ENCODE measurements at regions not wholly inside any gene's neighbourhood (a gene's known extent, or its start where the extent isn't known, plus 50 kb on each side); places are given as distances from the start of the nearest gene placed in this dataset.
A peak's percentile ranks its signal among the peaks of the same experiment; 100 is the strongest.

- no TSS peak for BruUV-seq (replicated peaks)
- DNase-seq: no peak
- H3K4me3 ChIP-seq (ENCODE audit: low read depth, low read length): no peak overlapping the region
- no peak for TF ChIP-seq CTCF (IDR thresholded peaks at IDR 0.05; ENCODE audit: insufficient read depth in 1 of 2, low read depth in 1 of 2, low read length in 1 of 2, severe bottlenecking in 1 of 2, unreplicated experiment in 1 of 2)
- Mint-ChIP-seq H3K9me3 (ENCODE audit: unreplicated experiment) (no peaks in the 10 kb centered on the region), H3K36me3 (ENCODE audit: insufficient read depth, unreplicated experiment) (no peaks in the 10 kb centered on the region), H3K4me1 (ENCODE audit: low read depth, unreplicated experiment) (no peaks in the 10 kb centered on the region), H3K27me3 (ENCODE audit: insufficient read depth, unreplicated experiment) (no peaks in the 10 kb centered on the region), H3K27ac (ENCODE audit: unreplicated experiment) (peak overlapping the region; percentile 39), H3K4me3 (ENCODE audit: unreplicated experiment) (no peak overlapping the region)
- H3K4me1 ChIP-seq: no peaks in the 10 kb centered on the region
- H3K9me3 ChIP-seq: no peaks in the 10 kb centered on the region
- H3K36me3 ChIP-seq (ENCODE audit: control insufficient read depth, insufficient read depth, low read length): no peaks in the 10 kb centered on the region
- CTCF ChIA-PET: interaction anchor here (0.8 to 2.0 kb wide), 4 partner anchors 11 to 29 kb away, joined by 3 to 7 read pairs (median 5); no protein-coding TSS in a partner anchor
- intact Hi-C loops (cut with micrococcal nuclease; ENCODE audit: unreplicated experiment): no loop called here
- no peaks in the 10 kb centered on the region for H3K27me3 ChIP-seq (replicated peaks; ENCODE audit: control insufficient read depth, insufficient read depth, low read length)
- POLR2A ChIA-PET: no interaction called here
Measured at GRCh38 chr22:22799561-22799960, 88.1 kb upstream of the IGLL5 start.

DNA sequence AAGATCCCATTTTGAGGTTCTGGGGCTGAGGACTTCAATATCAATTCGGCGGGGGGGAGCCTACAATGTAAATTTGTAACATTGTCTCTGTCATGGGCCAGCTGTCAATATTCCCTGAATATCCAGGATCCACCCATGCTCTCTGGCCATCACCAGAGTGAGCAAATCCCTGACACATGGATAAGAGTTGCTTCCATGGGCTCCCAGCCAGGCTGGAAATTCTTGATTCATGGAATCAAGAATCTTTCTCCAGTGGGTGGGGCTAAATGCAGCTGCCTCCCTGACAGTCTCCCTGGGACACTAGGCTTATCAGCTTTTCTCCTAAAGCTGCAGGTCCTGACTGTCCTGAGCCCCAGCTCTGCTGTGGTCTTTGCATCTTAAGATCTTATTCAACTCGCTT is 86.9 kb upstream of the IGLL5 start:
- POLR2A ChIA-PET: no interaction called here
- no peak for TF ChIP-seq CTCF (IDR thresholded peaks at IDR 0.05; ENCODE audit: insufficient read depth in 1 of 2, low read depth in 1 of 2, low read length in 1 of 2, severe bottlenecking in 1 of 2, unreplicated experiment in 1 of 2)
- intact Hi-C loops (cut with micrococcal nuclease; ENCODE audit: unreplicated experiment): no loop called here
- Histone ChIP-seq H3K27me3 (replicated peaks; ENCODE audit: control insufficient read depth, insufficient read depth, low read length) (no peaks in the 10 kb centered on the region), H3K9me3 (no peaks in the 10 kb centered on the region), H3K4me1 (no peaks in the 10 kb centered on the region), H3K36me3 (ENCODE audit: control insufficient read depth, insufficient read depth, low read length) (no peaks in the 10 kb centered on the region), H3K4me3 (ENCODE audit: low read depth, low read length) (no peak overlapping the region)
- DNase-seq: no peak
- BruUV-seq (replicated peaks): no TSS peak
- Mint-ChIP-seq H3K4me1 (ENCODE audit: low read depth, unreplicated experiment) (no peaks in the 10 kb centered on the region), H3K9me3 (ENCODE audit: unreplicated experiment) (no peaks in the 10 kb centered on the region), H3K4me3 (ENCODE audit: unreplicated experiment) (no peak overlapping the region), H3K36me3 (ENCODE audit: insufficient read depth, unreplicated experiment) (no peaks in the 10 kb centered on the region), H3K27ac (ENCODE audit: unreplicated experiment) (no peak overlapping the region), H3K27me3 (ENCODE audit: insufficient read depth, unreplicated experiment) (no peaks in the 10 kb centered on the region)
- CTCF ChIA-PET: no interaction called here

DNA sequence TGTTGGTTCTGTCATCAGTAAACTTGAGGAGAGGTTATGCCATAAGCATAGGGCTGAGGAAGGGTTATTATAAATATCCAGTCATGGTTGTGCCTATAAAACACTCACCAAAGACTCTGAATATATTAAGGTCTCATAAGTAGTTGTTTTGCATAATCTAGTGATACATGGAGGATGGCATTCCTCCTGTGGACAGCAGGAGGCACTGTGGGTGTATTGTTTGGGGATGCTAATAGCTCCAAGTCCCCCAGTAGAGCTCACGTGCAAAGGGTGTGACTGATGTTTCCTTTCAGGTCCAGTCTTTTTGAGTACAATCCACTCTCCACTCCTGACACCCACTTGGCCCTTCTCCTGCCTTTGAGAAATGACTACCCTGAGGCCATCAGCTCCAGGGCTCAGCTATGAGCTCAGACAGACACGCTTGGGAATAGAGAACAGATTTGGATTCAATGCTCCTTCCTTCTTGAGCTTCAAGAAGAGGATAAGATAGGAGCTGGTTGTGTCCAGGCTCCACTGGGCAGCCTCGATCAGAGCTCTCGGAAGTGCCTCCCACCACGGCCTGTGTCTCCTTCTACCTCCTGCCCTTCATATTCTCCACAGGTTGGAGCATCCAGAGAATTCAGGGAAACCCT is 85.2 kb upstream of the IGLL5 start:
- DNase-seq: no peak
- Mint-ChIP-seq H3K9me3 (ENCODE audit: unreplicated experiment) (no peaks in the 10 kb centered on the region), H3K36me3 (ENCODE audit: insufficient read depth, unreplicated experiment) (no peaks in the 10 kb centered on the region), H3K4me1 (ENCODE audit: low read depth, unreplicated experiment) (peaks cover 6% of the 10 kb centered on the region), H3K4me3 (ENCODE audit: unreplicated experiment) (no peak overlapping the region), H3K27me3 (ENCODE audit: insufficient read depth, unreplicated experiment) (peaks cover under 1% of the 10 kb centered on the region), H3K27ac (ENCODE audit: unreplicated experiment) (no peak overlapping the region)
- ChIA-PET CTCF (interaction anchor here (0.5 to 1.2 kb wide), 3 partner anchors 16 to 229 kb away, joined by 3 to 7 read pairs (median 5); no protein-coding TSS in a partner anchor), POLR2A (no interaction called here)
- Histone ChIP-seq H3K27me3 (replicated peaks; ENCODE audit: control insufficient read depth, insufficient read depth, low read length) (no peaks in the 10 kb centered on the region), H3K36me3 (ENCODE audit: control insufficient read depth, insufficient read depth, low read length) (no peaks in the 10 kb centered on the region), H3K9me3 (no peaks in the 10 kb centered on the region), H3K4me3 (ENCODE audit: low read depth, low read length) (no peak overlapping the region), H3K4me1 (no peaks in the 10 kb centered on the region)
- no TSS peak for BruUV-seq (replicated peaks)
- no peak for TF ChIP-seq CTCF (IDR thresholded peaks at IDR 0.05; ENCODE audit: insufficient read depth in 1 of 2, low read depth in 1 of 2, low read length in 1 of 2, severe bottlenecking in 1 of 2, unreplicated experiment in 1 of 2)
- intact Hi-C loops (cut with micrococcal nuclease; ENCODE audit: unreplicated experiment): no loop called here

All from Caco-2 (cell line).